Right ventricle myocardium inferior (tissue), 1 donor: ENCODE measurements at regions not wholly inside any gene's neighbourhood (a gene's known extent, or its start where the extent isn't known, plus 50 kb on each side); places are given as distances from the start of the nearest gene placed in this dataset.
"Not testable (repeated sequence)": the region's sequence is repeated elsewhere in the genome, so short reads cannot be mapped to it uniquely, and the experiment has no call there.

Source experiments
- ATAC-seq: fragments of 200-7000 bp; cut with Tn5 transposase; one replicate; pipeline ENCODE4 v1.9.1; 2020; ENCODE audit warnings: mild to moderate bottlenecking, moderate library complexity
- DNase-seq: peaks from one replicate; pipeline ENCODE4 v3.0.0; 2021; ENCODE audit errors: missing footprints
- intact Hi-C: fragments of 100-400 bp; cut with DNase I; formaldehyde crosslinking; loops from one replicate; pipeline ENCODE4 v1.11.0; 2022
- donor health status: DM: no; HTN: yes; CAD: no; lungs with severe emphysema.

GRCh38 chr2:185240796-185241195, 497.8 kb upstream of the FSIP2 start:
- no peak for DNase-seq
- intact Hi-C loops, result no loop called here
- ATAC-seq, result no peak

GRCh38 chr2:185241556-185241955, 497.0 kb upstream of the FSIP2 start:
- ATAC-seq (no peak), DNase-seq (peak; percentile 37)
- intact Hi-C loops, result no loop called here

GRCh38 chr2:185242462-185242861, 496.1 kb upstream of the FSIP2 start:
- no peak for DNase-seq
- intact Hi-C loops, result no loop called here
- no peak for ATAC-seq

- intact Hi-C loops, result no loop called here
Observed at GRCh38 chr2:185245216-185245615, 493.4 kb upstream of the FSIP2 start.

GRCh38 chr2:185245806-185246205, 492.8 kb upstream of the FSIP2 start:
- ATAC-seq (no peak), DNase-seq (no peak)

More at GRCh38 chr2:185245216-185245615, 493.4 kb upstream of the FSIP2 start:
- DNase-seq, result no peak
- no peak for ATAC-seq

GRCh38 chr2:185246717-185247116, 491.9 kb upstream of the FSIP2 start:
- ATAC-seq (no peak), DNase-seq (no peak)
- intact Hi-C loops, result no loop called here

More at GRCh38 chr2:185245806-185246205, 492.8 kb upstream of the FSIP2 start:
- intact Hi-C loops, result no loop called here

GRCh38 chr2:185255566-185255965, 483.0 kb upstream of the FSIP2 start:
- no peak for DNase-seq
- intact Hi-C loops, result no loop called here
- no peak for ATAC-seq

- intact Hi-C loops, result no loop called here
- ATAC-seq (no peak), DNase-seq (no peak)
Observed at GRCh38 chr2:185265747-185266146, 472.9 kb upstream of the FSIP2 start.

- DNase-seq (no peak), ATAC-seq (no peak)
- intact Hi-C loops, result no loop called here
Observed at GRCh38 chr2:185268651-185269050, 470.0 kb upstream of the FSIP2 start.

GRCh38 chr2:185274718-185275484, 463.7 kb upstream of the FSIP2 start:
- DNase-seq (no peak), ATAC-seq (no peak)
- intact Hi-C loops, result no loop called here

- intact Hi-C loops, DNase-seq, ATAC-seq: not testable (repeated sequence)
Observed at GRCh38 chr2:185275979-185276378, 462.6 kb upstream of the FSIP2 start.

- intact Hi-C loops, result no loop called here
- DNase-seq (no peak), ATAC-seq (no peak)
Observed at GRCh38 chr2:185278761-185279160, 459.8 kb upstream of the FSIP2 start.

- intact Hi-C loops, result no loop called here
- no peak for ATAC-seq
- no peak for DNase-seq
Observed at GRCh38 chr2:185279999-185280398, 458.6 kb upstream of the FSIP2 start.

GRCh38 chr2:185284696-185285095, 453.9 kb upstream of the FSIP2 start:
- ATAC-seq (no peak), DNase-seq (no peak)
- intact Hi-C loops, result no loop called here

GRCh38 chr2:185290012-185290411, 448.6 kb upstream of the FSIP2 start:
- intact Hi-C loops, DNase-seq, ATAC-seq: not testable (repeated sequence)

- DNase-seq, result no peak
- ATAC-seq, result no peak
- intact Hi-C loops, result no loop called here
Observed at GRCh38 chr2:185291035-185291647, 447.5 kb upstream of the FSIP2 start.

GRCh38 chr2:185299867-185300266, 438.7 kb upstream of the FSIP2 start:
- DNase-seq, result no peak
- intact Hi-C loops, result no loop called here
- no peak for ATAC-seq

GRCh38 chr2:185306119-185306518, 432.5 kb upstream of the FSIP2 start:
- intact Hi-C loops, result no loop called here
- DNase-seq (no peak), ATAC-seq (no peak)

- ATAC-seq (no peak), DNase-seq (no peak)
- intact Hi-C loops, result no loop called here
Observed at GRCh38 chr2:185316383-185316782, 422.2 kb upstream of the FSIP2 start.

- intact Hi-C loops, result no loop called here
- DNase-seq (no peak), ATAC-seq (no peak)
Observed at GRCh38 chr2:185318271-185318724, 420.3 kb upstream of the FSIP2 start.
